ENCODE measurements at regions not wholly inside any gene's neighbourhood (a gene's known extent, or its start where the extent isn't known, plus 50 kb on each side); places are given as distances from the start of the nearest gene placed in this dataset.

GRCh38 chr6:74248966-74249365 is 553.0 kb downstream of the CD109 start:
- H3K36me3 ChIP-seq = no peaks in the 10 kb centered on the region
- H3K27me3 ChIP-seq (replicated peaks; ENCODE audit: insufficient read depth) = no peaks in the 10 kb centered on the region
- no peaks in the 10 kb centered on the region for H3K4me1 ChIP-seq (ENCODE audit: control insufficient read depth in 1 of 2, low read depth in 2 of 2)
- no peaks in the 10 kb centered on the region for H3K9me3 ChIP-seq
- no peak overlapping the region for H3K27ac ChIP-seq
- no peak overlapping the region for H3K4me3 ChIP-seq
- DNase-seq (ENCODE audit: low spot score) (no peak), ATAC-seq (ENCODE audit: insufficient number of reproducible peaks, low FRiP score, low read depth) (no peak)
- TF ChIP-seq CTCF (IDR thresholded peaks at IDR 0.05) = no peak

- H3K27ac ChIP-seq = no peak overlapping the region
- ATAC-seq (ENCODE audit: insufficient number of reproducible peaks, low FRiP score, low read depth) = no peak
- H3K4me1 ChIP-seq (ENCODE audit: control insufficient read depth in 1 of 2, low read depth in 2 of 2) = no peaks in the 10 kb centered on the region
- no peak overlapping the region for H3K4me3 ChIP-seq
- no peak for DNase-seq (ENCODE audit: low spot score)
- no peaks in the 10 kb centered on the region for H3K27me3 ChIP-seq (replicated peaks; ENCODE audit: insufficient read depth)
- H3K9me3 ChIP-seq = no peaks in the 10 kb centered on the region
- no peaks in the 10 kb centered on the region for H3K36me3 ChIP-seq
- TF ChIP-seq CTCF (IDR thresholded peaks at IDR 0.05) = no peak
Measured at GRCh38 chr6:74222768-74223333, 526.8 kb downstream of the CD109 start.

GRCh38 chr6:74213995-74214394 is 518.0 kb downstream of the CD109 start:
- Histone ChIP-seq H3K27me3 (replicated peaks; ENCODE audit: insufficient read depth) (no peaks in the 10 kb centered on the region), H3K36me3 (no peaks in the 10 kb centered on the region), H3K4me1 (ENCODE audit: control insufficient read depth in 1 of 2, low read depth in 2 of 2) (no peaks in the 10 kb centered on the region), H3K4me3 (no peak overlapping the region), H3K27ac (no peak overlapping the region), H3K9me3 (no peaks in the 10 kb centered on the region)
- DNase-seq (ENCODE audit: low spot score) (no peak), ATAC-seq (ENCODE audit: insufficient number of reproducible peaks, low FRiP score, low read depth) (no peak)
- no peak for TF ChIP-seq CTCF (IDR thresholded peaks at IDR 0.05)

GRCh38 chr6:74208239-74208638 is 512.2 kb downstream of the CD109 start:
- ATAC-seq (ENCODE audit: insufficient number of reproducible peaks, low FRiP score, low read depth) = no peak
- no peak for TF ChIP-seq CTCF (IDR thresholded peaks at IDR 0.05)
- no peak overlapping the region for H3K4me3 ChIP-seq
- no peaks in the 10 kb centered on the region for H3K4me1 ChIP-seq (ENCODE audit: control insufficient read depth in 1 of 2, low read depth in 2 of 2)
- H3K9me3 ChIP-seq = no peaks in the 10 kb centered on the region
- no peak for DNase-seq (ENCODE audit: low spot score)
- no peak overlapping the region for H3K27ac ChIP-seq
- H3K36me3 ChIP-seq = no peaks in the 10 kb centered on the region
- H3K27me3 ChIP-seq (replicated peaks; ENCODE audit: insufficient read depth) = no peaks in the 10 kb centered on the region

GRCh38 chr6:74199215-74199915 is 503.4 kb downstream of the CD109 start:
- DNase-seq (ENCODE audit: low spot score) (no peak), ATAC-seq (ENCODE audit: insufficient number of reproducible peaks, low FRiP score, low read depth) (no peak)
- Histone ChIP-seq H3K36me3 (no peaks in the 10 kb centered on the region), H3K27me3 (replicated peaks; ENCODE audit: insufficient read depth) (no peaks in the 10 kb centered on the region), H3K4me1 (ENCODE audit: control insufficient read depth in 1 of 2, low read depth in 2 of 2) (no peaks in the 10 kb centered on the region), H3K27ac (no peak overlapping the region), H3K4me3 (no peak overlapping the region), H3K9me3 (no peaks in the 10 kb centered on the region)
- TF ChIP-seq CTCF (IDR thresholded peaks at IDR 0.05) = no peak

All from thoracic aorta (tissue), 2 donors.